DND-41 (cell line): ENCODE measurements at regions not wholly inside any gene's neighbourhood (a gene's known extent, or its start where the extent isn't known, plus 50 kb on each side); places are given as distances from the start of the nearest gene placed in this dataset.

Experiments
- CTCF ChIP-seq: IDR thresholded peaks from 2 replicates; pipeline ENCODE4 v1.5.1; 2012; ENCODE audit warnings: borderline replicate concordance, low read length, moderate library complexity, mild to moderate bottlenecking; ENCODE audit not compliant: poor library complexity, severe bottlenecking; ENCODE audit errors: extremely low read depth
- EZH2 ChIP-seq: IDR thresholded peaks from 3 replicates; pipeline ENCODE4 v1.6.1; 2012; ENCODE audit warnings: borderline replicate concordance, low read depth, mild to moderate bottlenecking, moderate library complexity, low read length, inconsistent platforms; ENCODE audit not compliant: severe bottlenecking

GRCh38 chr3:8156138-8156537 is 345.5 kb upstream of the LMCD1 start:
- TF ChIP-seq CTCF: no peak
- no peak for TF ChIP-seq EZH2
